GM18499 (cell line): ENCODE measurements at regions not wholly inside any gene's neighbourhood (a gene's known extent, or its start where the extent isn't known, plus 50 kb on each side); places are given as distances from the start of the nearest gene placed in this dataset.
A peak's percentile ranks its signal among the peaks of the same experiment; 100 is the strongest.

Experiments
- ATAC-seq: cut with Tn5 transposase; IDR thresholded peaks from one replicate; pipeline ENCODE4 v1.9.1; 2021; ENCODE audit warnings: moderate number of reproducible peaks; ENCODE audit not compliant: insufficient read depth, unreplicated experiment

DNA sequence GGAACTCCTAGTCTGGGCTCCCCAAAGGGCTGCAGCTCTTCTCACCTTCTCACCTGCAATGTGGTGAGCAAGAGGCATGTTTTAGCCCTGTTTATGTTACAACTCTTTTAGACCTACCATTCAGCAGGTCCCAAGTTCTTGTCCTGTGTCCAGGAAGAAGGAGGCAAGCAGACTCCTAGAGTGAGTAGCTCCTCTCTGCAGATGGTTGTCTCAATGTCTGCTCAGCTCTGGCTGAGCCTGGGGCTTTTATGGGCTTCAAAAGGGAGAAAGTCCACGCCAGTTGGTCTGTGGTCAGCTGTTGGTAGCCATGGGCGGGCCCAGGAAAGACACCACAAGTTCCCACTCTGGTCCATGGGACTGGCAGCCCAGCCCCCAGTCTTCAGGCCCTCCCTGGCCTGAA is 148.1 kb upstream of the HS6ST1 start:
- no peak for ATAC-seq

DNA sequence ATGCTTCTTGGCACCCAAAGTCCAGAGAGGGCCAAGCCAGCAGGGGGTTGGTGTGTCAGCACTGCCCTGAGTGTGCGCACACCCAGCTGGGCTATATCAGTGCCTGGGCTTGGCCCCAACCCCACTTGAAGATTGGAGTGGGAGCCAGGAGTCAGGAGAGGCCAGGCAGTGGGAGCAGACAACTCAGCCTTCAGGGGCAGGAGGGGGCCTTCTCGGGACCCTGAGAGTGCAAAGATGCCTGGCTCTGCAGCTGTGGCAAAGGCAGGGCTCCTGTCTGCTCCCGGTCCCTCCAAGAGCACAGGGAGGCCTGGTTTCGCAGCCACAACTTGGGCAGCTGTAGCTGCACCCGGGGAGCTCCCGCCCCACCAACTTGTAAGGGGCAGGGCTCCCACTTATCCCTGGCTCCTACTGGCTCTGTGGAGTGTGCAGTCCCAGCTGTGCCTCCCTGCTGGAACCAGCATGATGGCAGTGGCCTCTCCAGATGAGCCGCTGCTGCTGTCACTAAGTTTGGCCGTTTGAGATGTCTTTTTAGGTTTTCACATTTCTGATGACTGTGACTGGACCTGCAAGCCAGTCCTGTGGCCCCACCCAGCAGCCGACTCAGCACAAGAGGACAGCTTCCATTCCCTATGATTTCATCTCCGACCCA is 148.8 kb upstream of the HS6ST1 start:
- no peak for ATAC-seq

DNA sequence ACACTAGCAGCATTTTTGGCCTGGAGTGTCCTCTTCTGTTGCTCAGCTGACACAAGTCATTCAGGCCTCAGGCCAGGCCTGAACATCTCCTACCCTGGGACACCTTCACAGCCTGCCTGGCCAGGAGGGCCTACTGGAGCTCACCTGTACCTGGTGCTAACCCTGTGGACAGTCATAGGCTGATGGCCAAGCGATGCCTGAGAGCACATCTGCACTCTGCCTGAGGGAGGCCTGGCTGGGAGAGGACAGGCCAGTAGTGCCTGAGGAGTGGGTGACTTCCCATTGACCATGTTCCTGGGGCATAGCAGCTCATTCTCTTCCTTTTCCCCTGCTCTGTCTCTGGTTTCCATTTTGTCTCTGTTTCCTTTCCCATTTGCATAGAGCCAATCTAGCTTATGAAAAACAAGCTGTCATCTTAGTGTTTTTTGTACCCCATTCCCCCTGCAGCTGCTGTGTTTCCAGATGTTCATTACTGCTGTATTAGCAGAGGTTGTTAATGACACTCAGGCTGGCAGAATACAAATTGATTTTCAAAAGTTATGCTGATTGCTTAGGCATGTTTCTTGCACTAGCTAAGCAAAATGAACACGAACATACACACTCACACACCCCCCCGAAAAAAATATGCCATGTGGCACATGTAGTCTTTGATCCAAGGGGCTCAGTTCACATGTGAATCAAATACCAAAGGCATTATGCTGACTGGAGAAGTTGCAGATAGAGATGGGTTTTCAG is 149.7 kb upstream of the HS6ST1 start:
- no peak for ATAC-seq

DNA sequence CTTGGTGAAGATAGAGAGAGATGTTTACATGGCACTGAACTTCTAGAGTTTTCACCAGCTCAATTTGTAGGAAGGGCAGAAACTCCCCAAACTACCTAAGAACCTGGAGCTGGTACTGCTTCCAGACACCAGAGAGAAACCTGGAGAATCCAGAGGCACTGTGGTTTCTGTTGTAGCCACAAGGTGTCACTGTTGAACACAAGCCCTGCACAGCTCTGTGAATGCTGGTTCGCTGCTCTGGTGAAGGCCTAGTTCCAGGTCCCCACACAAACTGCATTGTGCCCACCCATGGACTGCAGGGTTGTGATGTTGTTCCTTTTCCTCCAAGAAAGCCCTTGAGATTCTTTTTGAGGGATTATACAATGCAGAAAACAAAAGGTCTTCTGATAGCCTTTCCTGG is 150.5 kb upstream of the HS6ST1 start:
- ATAC-seq, result no peak

DNA sequence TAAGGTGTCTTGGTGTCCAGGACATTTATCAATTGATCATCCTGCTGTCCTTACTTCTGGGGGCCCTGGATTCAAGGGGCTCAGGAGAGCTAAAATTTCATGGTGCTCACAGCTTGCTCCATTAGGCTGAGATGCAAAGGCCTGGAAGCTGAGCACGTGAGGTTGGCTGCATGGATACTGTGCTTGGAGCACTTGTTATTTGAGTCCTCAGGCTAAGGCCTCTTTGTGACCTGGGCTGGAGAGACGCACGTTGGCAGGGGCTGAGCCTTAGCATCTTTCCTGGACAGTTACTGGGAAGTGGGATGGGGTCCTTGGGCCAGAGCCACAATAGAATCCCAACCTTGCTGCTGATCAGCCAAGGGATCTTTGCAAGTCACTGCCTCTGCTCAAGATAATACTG is 151.2 kb upstream of the HS6ST1 start:
- ATAC-seq, result no peak

DNA sequence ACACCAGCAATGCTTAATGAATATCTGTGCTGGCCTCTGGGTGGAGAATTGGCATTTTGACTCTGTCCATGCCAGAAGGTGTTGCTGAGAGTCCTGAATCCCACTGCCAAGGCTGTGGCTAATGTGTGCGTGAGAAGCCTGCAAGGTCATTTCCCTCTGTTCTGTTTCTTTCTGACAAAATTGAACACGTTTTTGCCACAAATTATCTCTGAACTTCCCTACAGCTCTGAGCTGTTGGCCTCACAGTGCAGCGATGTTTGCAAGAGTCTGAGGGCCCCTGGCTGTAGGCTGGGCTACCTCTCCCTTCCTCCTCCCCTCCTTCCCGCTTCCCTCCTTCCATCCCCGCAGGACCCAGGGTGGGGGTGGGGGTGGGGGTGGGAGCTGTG is 154.1 kb upstream of the HS6ST1 start:
- peak; percentile 11 for ATAC-seq

DNA sequence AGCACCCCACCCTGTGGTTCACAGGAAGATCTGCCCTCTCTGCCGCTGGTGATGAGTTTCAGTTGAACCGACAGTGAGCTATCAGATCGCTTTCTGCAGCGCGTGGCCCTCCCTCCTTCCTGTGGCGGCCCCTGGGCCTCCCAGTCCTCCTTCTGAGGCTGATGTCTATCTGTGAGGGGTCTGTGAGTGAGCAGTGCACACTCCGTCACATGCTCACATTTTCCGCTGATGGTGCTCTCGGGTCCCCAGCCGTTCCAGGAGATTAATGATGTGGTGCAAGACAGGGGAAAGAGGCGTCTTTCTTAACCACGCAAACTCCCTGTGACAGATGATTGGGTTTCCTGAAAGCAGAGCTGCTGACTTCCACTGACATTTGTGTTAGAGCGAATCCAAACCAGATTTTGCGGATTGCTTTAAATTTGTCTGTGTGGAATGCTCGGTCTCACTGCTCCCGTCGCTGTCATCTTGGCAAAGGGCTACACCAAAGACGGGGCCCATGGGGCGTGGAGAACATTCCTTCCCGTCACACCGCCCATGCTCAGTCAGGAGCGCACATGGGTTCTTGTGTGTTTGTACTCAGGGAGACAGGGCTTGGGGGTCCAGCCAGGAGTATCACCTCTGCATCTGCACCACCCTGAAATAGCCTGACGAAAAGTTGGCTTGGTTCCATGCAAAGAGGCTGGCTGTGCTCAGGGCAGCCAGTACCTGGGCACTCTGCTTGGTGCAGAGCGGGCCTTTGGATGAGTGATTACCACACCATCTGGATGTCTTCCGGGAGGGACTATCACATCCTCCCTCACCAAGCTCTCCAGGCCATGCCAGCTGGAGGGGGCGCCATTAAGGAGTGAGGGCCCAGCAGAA is 154.7 kb upstream of the HS6ST1 start:
- ATAC-seq, result peak; percentile 59

DNA sequence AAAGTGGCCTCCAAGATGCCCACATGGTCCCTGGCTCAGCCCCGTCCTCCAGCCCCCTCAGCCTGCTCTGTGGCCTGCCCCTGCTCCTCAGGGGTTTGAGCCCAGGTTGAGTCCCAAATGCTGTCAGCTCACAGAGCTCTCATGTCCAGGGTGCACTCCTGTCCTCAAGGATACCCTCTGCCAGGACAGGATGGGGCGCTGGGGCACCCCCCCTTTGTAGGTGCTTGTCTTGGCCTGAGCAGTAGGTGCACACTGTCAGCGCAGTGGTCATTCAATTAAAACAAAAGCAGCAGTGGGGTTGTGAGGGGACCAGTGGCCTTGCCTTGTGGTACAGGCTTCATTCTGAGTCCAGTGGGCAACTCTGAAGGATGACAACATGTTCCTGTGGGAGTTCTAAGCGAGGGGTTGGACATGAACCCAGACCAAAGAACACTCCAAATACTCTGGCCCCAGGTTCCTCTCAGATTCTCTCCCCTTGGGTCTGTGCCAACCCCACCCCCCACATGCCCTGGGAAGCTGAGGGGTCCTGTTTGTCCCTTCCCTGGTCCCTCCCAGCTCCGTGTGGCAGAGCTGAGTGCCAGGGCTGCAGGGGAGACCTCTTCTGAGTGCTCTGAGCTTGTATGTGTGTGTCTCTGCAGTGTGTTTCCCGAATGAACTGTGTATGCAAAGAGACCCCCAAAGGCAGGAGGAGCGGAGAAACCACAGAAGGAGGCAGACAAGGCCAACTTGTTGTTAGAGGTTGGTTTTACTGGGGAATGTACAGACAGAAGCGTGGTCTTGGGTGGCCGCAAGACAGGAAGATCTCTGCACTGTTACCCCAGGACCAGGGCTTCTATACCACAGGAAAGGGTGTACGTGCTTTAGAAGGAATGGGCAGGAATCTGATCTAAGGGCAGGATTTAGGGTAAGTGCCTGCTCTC is 155.6 kb upstream of the HS6ST1 start:
- ATAC-seq, result no peak

DNA sequence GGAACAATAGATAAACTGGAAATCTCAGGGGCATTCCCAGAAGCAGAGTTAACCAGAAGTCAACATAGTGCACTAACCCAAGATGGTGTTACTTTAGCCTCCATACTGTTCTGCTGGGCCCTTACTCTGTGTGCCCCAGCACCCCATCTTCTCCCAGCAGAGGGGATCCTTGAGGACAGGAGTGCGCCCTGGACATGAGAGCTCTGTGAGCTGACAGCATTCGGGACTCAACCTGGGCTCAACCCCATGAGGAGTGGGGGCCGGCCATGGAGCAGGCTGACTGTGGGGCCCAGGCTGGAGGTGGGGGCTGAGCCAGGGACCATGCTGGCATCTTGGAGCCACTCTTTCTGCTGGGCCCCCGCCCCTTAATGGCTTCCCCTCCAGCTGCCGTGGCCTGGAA is 156.3 kb upstream of the HS6ST1 start:
- no peak for ATAC-seq

DNA sequence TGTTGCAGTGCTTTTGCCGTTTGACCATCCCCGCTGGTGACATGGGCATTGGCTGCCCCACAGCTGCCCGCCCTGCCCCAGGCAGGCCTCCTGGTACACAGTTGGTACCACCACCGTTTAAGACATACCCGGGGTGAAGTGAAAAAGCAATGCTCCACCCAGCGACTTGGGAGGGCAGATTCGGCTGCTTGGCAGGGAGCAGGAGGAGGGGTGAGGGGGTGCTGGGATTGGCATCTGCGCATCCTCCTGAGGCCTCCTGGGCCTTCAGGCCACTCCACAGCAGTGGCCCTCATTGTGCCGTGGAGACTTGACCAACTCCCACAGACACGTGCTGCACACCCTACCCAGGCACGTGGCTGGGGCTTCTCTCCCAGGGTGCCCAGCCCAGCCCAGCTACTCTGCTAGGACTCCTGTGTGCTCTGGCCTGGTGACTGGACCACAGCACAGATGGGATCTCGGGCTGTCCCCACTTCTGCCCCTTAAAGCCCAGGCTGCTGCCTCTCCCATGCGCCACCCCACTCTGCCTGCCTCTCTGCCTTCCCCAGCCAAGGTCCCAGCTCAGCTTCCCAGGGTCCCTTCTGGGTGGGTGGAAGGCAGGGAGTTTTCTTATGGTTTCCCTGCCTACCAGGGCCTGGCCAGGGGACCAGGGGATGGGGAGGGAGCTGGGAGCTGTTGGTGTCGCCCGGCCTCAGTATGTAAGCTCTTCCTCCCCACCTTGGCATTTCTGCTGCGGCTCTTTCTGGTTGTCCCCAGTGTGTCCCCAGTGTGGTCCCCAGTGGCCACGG is 157.0 kb upstream of the HS6ST1 start:
- ATAC-seq, result no peak

DNA sequence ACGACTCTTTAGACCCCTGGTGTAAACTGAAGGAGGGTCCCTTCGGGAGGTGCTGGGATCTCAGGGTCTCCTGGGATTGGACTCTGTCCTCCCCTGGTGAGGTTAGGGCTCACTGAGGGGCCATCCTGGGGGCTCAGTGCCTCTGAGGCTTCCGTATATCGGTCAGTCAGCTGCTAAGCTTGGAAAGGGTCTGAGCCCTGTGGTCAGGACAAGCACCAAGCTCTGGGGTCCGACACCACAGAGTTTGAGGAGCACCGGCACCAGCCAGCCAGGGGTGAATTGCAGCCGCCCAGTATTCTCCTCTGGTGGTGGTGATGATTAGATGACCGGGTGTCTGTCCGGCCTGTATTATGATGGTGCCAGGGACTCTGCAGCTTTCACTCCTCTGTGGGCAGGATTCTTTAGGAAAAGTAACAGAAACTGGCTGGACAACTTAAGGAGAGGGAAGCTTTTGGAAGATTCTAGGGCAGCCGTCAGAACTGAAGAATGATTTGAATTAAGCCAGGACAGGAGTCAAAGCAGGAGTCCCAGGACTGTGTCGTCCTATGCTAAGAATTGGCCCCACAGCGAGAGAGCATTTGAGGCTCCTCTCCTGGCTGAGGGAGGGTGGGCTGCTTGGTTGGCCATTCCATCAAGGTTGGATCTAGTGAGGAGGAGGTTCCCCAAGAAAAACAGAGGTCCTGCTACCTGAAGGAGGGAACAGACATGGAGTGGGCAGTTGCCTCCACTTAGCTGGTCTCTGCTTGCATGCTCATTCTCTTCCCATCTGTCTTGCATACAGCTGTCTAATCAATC is 158.6 kb upstream of the HS6ST1 start:
- no peak for ATAC-seq

DNA sequence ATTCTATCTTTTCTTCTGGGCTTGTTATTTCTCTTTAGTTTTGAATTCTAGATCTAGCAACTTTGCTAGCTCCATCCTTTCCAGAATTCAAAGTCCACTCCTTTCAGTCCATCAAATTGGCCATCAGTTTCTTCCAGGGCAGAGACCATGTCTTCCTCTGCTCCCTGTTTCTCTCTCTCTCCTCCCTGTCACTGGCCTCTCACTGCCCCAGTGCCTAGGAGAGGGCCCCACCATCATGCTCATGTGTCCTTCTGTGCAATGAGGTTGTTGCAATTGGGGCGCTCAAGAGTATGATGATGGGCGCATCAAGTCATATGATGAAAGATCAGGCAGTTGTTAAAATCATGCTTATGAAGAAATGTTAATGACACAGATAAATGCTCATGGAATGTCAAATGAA is 159.2 kb upstream of the HS6ST1 start:
- no peak for ATAC-seq

DNA sequence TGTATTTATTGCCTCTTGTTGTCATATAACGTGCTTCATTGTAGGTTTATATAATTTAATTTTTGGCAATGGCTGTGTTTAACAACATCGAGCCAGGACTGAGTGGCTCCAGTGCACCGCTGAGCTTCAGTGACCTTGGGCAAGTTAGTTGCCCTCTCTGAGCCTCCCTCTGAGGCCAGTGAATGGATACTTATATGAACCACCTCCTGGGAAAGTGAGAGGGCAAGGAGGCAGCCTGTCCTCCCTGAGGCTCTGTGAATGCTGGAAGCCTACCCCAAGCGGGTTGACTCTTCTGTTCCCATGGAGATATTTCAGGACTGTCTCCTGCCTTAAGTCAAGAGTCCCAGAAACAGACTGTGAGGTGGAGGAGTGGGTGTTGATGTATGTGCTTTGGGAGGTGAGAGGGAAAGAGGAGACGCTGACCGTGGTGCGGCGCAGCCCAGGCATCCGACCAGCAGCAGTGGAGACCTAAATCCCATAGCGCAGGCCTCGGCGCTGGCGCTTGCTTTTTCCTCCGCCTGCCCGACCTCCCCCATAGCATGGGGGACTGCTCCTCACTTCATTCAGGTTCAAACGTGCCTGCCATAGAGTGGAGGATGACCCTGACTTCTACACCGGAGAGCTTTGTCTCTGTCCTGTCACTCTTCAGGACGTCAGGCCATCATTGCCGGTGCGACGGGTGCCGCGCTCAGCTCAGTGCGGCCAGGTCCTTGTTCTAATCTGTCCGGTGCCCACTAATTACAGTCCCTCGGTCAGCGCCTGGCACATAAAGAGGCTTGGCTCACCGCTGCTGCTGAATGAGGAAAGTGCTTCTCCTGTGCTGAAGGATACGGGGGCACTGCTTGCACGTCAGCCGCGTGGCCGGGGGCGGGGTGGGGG is 167.3 kb upstream of the HS6ST1 start:
- no peak for ATAC-seq

DNA sequence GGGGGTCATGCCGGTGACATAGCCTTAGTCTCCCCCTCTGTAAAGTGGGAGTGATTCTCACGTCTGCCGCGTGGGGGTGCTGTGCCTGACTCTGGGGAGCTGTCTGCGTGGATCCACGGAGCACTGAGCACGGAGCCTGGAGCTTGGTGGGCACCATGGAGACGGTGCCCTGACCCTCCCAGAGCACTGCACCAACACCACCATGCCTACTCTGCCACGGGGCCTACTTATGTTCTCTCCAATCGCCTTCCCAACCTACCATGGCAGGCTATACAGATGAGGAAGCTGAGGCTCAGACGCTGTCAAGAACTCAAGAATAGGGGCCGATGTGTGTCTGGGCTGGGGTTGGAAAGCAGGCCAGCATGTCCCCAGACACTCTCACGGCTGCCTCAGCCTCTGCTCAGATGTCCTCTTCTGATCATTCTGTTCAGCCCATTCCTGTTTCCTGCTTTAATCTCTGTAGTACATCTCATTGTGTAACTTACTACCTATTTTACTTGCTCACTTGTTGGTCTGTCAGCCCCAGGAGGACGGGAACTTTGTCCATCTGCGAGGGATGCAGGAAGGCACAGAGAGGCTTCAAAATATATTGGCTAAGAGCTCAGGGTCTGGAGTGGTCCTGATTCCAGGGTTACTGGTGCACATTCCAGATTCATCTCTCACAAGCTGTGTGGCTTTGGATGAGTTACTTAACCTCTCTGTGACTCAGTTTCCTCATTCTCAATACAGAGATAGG is 168.1 kb upstream of the HS6ST1 start:
- ATAC-seq, result no peak

DNA sequence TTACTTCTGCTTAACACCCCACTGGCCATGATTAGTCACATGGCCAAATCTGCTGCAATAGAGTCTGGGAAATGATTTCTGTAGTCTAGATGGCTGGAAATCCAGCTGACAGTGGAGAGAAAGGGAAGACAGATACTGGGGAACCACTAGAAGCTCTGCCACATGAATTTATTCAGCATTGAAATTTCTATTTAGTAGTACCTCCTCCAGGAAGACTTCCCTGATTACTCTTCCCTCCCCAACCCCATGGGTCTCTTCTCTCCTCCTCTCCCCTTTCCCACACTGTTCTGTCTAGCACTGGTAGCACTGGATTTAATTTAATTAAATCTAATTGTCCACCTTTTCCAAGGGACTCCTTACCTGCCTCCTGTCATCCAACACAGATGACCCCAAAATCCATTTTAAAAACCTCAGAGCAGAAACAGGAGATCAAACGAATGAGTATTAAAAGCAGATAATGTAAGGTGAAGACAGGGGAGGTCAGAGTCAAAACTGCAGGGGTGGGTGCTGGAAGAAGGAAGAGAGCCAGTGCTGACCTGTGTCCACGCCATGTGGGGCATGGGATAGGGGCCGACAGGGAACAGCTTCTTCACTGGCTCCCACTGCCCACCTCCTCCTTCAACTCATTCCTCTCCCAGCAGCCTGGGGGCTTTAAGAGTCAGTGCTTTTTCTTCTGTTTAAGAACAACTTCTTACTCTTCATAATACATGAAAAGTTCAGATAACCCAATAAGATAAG is 169.2 kb upstream of the HS6ST1 start:
- ATAC-seq, result no peak

DNA sequence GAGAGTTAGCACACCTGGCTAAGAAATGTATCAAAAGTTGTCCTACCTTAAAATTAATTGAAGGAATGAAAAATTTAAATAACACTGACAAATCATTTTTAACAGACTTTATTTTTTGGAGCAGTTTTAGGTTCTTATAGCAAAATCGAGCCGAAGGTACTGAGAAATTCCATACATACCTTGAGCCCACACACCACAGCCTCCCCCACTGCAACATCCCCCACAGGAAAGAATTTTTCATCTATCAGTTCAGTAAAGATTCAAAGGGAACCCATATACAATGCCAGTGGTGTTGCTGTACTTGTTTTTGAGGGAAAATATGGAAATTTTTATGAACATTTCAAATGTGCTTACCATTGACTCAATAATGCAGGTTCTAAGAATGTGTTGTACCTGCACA is 169.8 kb upstream of the HS6ST1 start:
- ATAC-seq, result no peak
